ENCODE measurements at regions not wholly inside any gene's neighbourhood (a gene's known extent, or its start where the extent isn't known, plus 50 kb on each side); places are given as distances from the start of the nearest gene placed in this dataset.

DNA sequence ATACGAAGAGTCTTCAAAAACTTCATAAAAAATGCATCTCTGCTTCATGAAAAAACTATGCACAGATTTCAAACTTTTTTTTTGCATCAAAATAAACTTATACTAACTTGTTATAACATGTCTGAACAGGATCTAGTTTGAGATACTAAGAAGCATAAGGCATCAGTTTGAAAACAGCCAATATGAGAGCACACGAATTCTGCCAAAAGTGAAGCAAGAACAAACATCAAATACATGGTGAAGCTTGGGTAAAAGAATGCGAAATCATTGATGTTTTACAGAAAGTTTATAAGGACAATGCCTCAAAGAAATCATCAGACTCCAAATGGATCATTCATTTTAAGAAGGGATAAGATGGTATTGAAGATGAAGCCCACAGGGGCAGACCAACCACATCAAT is 389.1 kb upstream of the TENM4 start (continued):
- no peak for TF ChIP-seq KLF6 (CRISPR knock-in tag; IDR thresholded peaks at IDR 0.05)
- TF ChIP-seq, protein P1, sequence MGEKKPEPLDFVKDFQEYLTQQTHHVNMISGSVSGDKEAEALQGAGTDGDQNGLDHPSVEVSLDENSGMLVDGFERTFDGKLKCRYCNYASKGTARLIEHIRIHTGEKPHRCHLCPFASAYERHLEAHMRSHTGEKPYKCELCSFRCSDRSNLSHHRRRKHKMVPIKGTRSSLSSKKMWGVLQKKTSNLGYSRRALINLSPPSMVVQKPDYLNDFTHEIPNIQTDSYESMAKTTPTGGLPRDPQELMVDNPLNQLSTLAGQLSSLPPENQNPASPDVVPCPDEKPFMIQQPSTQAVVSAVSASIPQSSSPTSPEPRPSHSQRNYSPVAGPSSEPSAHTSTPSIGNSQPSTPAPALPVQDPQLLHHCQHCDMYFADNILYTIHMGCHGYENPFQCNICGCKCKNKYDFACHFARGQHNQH (CRISPR knock-in tag; IDR thresholded peaks at IDR 0.05) = no peak
- no peak for TF ChIP-seq HDAC1 (CRISPR knock-in tag; IDR thresholded peaks at IDR 0.05)

DNA sequence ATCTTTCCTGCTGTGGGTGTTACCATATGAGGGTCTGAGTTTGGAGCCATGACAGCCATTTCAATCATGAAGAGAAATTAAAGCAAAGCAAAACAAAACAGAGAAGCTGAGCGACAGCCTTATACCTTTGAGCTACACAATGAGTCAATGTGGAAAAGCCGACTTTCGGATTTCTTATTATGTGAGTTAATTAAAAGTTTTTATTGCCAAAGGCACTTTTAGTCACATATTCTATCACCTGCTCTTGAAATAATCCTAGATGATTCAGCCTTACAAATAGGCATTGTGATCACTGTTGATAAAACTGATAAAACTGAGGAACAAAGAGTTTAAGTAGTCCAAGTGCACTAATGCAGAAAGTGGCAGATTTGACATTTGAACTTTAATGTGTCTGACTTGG is 381.9 kb upstream of the TENM4 start:
- WGBS (ENCODE audit: low lambda C conversion rate) = 23% methylated on average over 3 of the region's 3 CpGs
- ChIA-PET POLR2A (no interaction called here), CTCF (ENCODE audit: low intra/inter-chr PET ratio, low total read pairs) (no interaction called here)
- H3K9ac ChIP-seq (ENCODE audit: insufficient read depth, low read depth, low read length) = no peak overlapping the region
- BruUV-seq (replicated peaks) = no TSS peak
- TF ChIP-seq KAT8 (CRISPR knock-in tag; IDR thresholded peaks at IDR 0.05) = no peak
- TF ChIP-seq ZNF558 (CRISPR knock-in tag; IDR thresholded peaks at IDR 0.05; ENCODE audit: borderline replicate concordance) = no peak
- no peak for TF ChIP-seq ZFY (CRISPR knock-in tag; IDR thresholded peaks at IDR 0.05)
- TF ChIP-seq PAWR (CRISPR knock-in tag; IDR thresholded peaks at IDR 0.05; ENCODE audit: borderline replicate concordance) = no peak
- TF ChIP-seq HMG20B (CRISPR knock-in tag; conservative IDR thresholded peaks at IDR 0.05) = no peak
- no peak for TF ChIP-seq RARG (CRISPR knock-in tag; IDR thresholded peaks at IDR 0.05; ENCODE audit: low read depth)
- TF ChIP-seq SP2 (CRISPR knock-in tag; IDR thresholded peaks at IDR 0.05) = no peak
- no peak for TF ChIP-seq ZNF530 (CRISPR knock-in tag; IDR thresholded peaks at IDR 0.05; ENCODE audit: low read depth)
- no peak overlapping the region for H2AFZ ChIP-seq (ENCODE audit: low read length)
- DNase-seq (ENCODE audit: low spot score) (no peak), FAIRE-seq (no peak), ATAC-seq (no peak)
- H3K27ac ChIP-seq (ENCODE audit: extremely low read length, insufficient read depth, low read length) = no peak overlapping the region
- in situ Hi-C loops (cut with HindIII; ENCODE audit: extremely low pct_ligation_motif_present, low pct_unique_long_range_greater_than_20kb) = no loop called here
- H3K79me2 ChIP-seq (ENCODE audit: insufficient read depth, low read length) = no peaks in the 10 kb centered on the region
- no peaks in the 10 kb centered on the region for H3K27me3 ChIP-seq (ENCODE audit: control insufficient read depth in 1 of 2, insufficient read depth in 2 of 2, low read length in 2 of 2)
- 0 out of 2 replicates have a peak, but pooled peaks cover 7% of the 10 kb centered on the region for H3K9me3 ChIP-seq (ENCODE audit: low read length)
- intact Hi-C loops (cut with micrococcal nuclease; ENCODE audit: unreplicated experiment) = no loop called here
- H3K4me1 ChIP-seq (ENCODE audit: insufficient read depth, low read length) = no peaks in the 10 kb centered on the region
- H4K20me1 ChIP-seq (ENCODE audit: insufficient read depth, low read length) = no peaks in the 10 kb centered on the region
- no peak overlapping the region for H3K4me2 ChIP-seq (ENCODE audit: low read depth, low read length)
- no peaks in the 10 kb centered on the region for H3K36me3 ChIP-seq (replicated peaks in 1 of 2; ENCODE audit: control insufficient read depth in 1 of 2, insufficient read depth in 2 of 2, low read length in 2 of 2)
- no peak overlapping the region for H3K4me3 ChIP-seq (replicated peaks in 1 of 3; ENCODE audit: insufficient read depth in 1 of 3, low read depth in 2 of 3, low read length in 3 of 3)
